NCI-H2029 (cell line): ENCODE measurements at regions not wholly inside any gene's neighbourhood (a gene's known extent, or its start where the extent isn't known, plus 50 kb on each side); places are given as distances from the start of the nearest gene placed in this dataset.
"Not testable (repeated sequence)": the region's sequence is repeated elsewhere in the genome, so short reads cannot be mapped to it uniquely, and the experiment has no call there.

Source experiments
- DNase-seq: peaks from one replicate; lab custom pipeline; 2025; lab: John Stamatoyannopoulos, UW

GRCh38 chr4:94014484-94015136 is 186.1 kb downstream of the ATOH1 start:
- no peak for DNase-seq

GRCh38 chr4:94015956-94016355 is 187.4 kb downstream of the ATOH1 start:
- no peak for DNase-seq

GRCh38 chr4:94032754-94033153 is 174.9 kb upstream of the SMARCAD1 start:
- no peak for DNase-seq

GRCh38 chr4:94036964-94037363 is 170.7 kb upstream of the SMARCAD1 start:
- no peak for DNase-seq

- DNase-seq = no peak
Observed at GRCh38 chr4:94038195-94038594, 169.5 kb upstream of the SMARCAD1 start.

GRCh38 chr4:94039226-94039625 is 168.4 kb upstream of the SMARCAD1 start:
- no peak for DNase-seq

GRCh38 chr4:94044471-94044870 is 163.2 kb upstream of the SMARCAD1 start:
- DNase-seq = not testable (repeated sequence)

- no peak for DNase-seq
Observed at GRCh38 chr4:94063084-94063483, 144.6 kb upstream of the SMARCAD1 start.

- no peak for DNase-seq
Observed at GRCh38 chr4:94068753-94069719, 138.6 kb upstream of the SMARCAD1 start.

GRCh38 chr4:94076498-94076897 is 131.2 kb upstream of the SMARCAD1 start:
- DNase-seq = no peak

GRCh38 chr4:94084155-94084554 is 123.5 kb upstream of the SMARCAD1 start:
- DNase-seq = no peak

GRCh38 chr4:94099141-94099540 is 108.5 kb upstream of the SMARCAD1 start:
- DNase-seq = not testable (repeated sequence)

GRCh38 chr4:94112644-94113043 is 95.0 kb upstream of the SMARCAD1 start:
- DNase-seq = no peak

GRCh38 chr4:94115687-94116086 is 92.0 kb upstream of the SMARCAD1 start:
- DNase-seq = no peak

GRCh38 chr4:94116842-94117241 is 90.8 kb upstream of the SMARCAD1 start:
- no peak for DNase-seq

GRCh38 chr4:94126669-94127068 is 81.0 kb upstream of the SMARCAD1 start:
- no peak for DNase-seq

GRCh38 chr4:94127707-94128328 is 79.8 kb upstream of the SMARCAD1 start:
- DNase-seq = peak; percentile 11

- DNase-seq = no peak
Observed at GRCh38 chr4:94131212-94131611, 76.5 kb upstream of the SMARCAD1 start.

- no peak for DNase-seq
Observed at GRCh38 chr4:94135701-94136100, 72.0 kb upstream of the SMARCAD1 start.

- no peak for DNase-seq
Observed at GRCh38 chr4:94139931-94140612, 67.6 kb upstream of the SMARCAD1 start.

GRCh38 chr4:94141001-94141400 is 66.7 kb upstream of the SMARCAD1 start:
- DNase-seq = no peak

GRCh38 chr4:94148052-94148451 is 59.6 kb upstream of the SMARCAD1 start:
- DNase-seq = peak; percentile 2
